Activated CD4-positive, CD25-positive, alpha-beta regulatory T cell (primary cell): ENCODE measurements at regions not wholly inside any gene's neighbourhood (a gene's known extent, or its start where the extent isn't known, plus 50 kb on each side); places are given as distances from the start of the nearest gene placed in this dataset.
"Not testable (repeated sequence)": the region's sequence is repeated elsewhere in the genome, so short reads cannot be mapped to it uniquely, and the experiment has no call there.

Experiments used
- DNase-seq, 4 experiments: peaks; one replicate each; lab custom pipeline; 2025; lab: John Stamatoyannopoulos, UW

DNA sequence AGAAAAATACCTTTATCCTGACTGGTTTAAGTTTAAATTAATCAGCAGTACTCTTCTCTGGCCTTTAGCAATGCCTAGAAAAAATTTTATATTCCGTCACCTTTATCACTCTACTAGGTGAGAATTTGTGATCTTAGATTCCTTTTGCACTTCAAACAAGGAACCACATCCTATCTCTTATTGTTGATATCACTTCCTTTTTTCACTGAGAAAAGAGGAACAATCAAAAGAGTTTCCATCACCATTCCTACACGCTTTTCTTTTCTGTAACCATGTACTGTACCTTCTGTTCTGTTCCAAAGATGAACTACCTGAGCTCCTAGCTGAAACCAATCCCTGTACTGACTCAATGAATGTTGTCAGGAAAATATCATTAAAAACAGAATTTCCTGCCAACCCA lies 1379.0 kb upstream of the MIR17HG start:
- no peak for DNase-seq

DNA sequence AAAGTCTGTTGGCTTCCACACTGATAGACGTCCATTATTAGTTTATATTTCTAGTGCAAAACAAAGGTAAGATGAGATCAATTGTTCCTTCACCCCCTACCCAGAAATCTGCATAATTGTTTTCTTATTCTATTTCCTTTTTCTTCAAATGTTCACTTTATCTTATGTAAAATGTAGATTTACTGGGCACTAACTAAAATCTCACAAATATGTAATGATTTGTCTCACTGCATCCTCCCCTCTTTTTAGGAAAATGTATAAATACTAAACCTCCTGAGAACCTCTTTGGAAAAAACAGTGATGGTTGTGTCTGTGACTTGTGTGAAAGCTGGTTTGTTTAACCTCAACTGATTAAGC lies 1377.2 kb upstream of the MIR17HG start:
- no peak for DNase-seq

DNA sequence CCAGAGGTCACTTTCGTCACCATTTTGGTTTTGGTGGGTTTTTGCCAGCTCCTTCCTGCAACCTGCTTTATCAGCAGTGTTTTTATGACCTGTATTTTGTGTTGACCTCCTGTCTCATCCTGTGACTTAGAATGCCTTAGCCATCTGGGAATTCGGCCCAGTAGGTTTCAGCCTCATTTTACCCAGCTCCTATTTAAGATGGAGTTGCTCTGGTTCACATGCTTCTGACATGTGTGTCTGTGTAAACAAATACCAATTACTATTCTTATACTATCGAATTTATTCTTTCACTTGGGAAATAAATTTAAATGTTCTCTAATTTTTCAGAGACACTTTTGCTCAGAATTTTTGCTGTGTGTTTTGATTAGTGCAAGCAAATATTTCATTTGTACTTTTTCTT lies 1370.3 kb upstream of the MIR17HG start:
- DNase-seq = no peak

DNA sequence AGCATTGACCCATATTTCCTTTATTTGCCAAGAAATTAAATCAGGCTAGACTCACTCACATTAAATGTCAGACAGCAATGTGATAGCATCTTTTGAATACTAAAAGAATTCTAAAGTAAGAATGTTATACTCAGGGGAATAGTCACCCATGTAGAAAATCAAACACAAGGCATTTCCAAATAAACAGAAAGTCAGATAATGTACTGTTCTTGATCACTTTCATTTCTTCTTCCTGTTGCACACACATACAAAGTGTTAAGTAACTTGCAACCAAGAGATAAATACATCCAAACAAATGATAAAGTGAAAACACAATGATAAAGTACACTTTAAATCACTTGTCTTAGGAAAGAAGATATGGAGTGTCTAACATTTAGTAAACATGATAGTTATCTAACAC lies 1366.6 kb upstream of the MIR17HG start:
- DNase-seq = no peak

DNA sequence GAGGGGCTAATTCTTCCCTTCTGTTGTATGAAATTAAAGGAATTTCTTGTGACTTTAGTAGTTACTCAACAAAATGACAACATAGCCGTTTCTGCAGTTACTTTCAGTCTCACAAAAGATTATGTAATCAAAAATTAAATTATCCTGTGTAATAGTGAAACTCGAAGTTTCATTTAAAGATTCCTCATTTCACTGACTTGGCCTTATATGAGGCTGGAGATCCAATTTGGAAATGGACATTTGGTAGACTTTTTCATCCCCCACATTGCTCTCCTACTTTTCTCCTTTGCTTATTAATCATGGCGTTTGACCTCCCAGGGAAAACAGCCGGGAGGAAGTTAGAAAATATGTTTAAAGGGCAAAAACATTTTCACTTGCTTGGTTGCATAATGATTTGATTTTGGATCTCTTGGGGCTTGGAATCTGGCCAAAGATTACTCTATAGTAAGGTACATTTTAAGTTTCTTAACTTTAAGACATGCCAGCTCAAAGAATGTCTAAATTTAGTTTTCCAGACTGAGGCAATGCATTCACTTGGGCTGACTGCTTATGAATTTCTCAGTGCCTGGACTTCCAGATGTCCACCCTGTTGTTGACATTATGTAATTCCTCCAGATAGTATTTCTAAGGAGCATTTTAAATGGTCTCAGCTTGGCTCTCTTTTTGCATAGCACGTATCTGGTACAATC lies 1364.9 kb upstream of the MIR17HG start:
- no peak for DNase-seq

DNA sequence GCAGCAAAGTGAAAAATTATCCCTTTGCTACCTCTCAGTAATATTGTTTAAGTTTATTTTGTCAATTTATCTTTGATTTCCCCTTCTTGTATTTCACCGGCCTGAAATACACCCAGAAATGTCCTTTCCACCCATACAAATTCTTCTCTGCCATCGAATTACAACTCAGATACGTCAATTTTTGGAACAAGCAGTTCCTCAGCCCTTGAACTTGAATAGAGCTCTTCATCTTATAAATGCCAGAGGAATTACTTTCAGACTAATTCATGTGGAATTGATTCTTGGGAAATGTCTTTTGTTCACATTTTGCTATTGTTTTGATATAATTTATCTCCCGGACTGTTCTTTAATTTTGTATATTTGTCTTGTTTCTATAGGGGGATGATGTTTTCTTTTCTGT lies 1359.3 kb upstream of the MIR17HG start:
- DNase-seq = no peak

DNA sequence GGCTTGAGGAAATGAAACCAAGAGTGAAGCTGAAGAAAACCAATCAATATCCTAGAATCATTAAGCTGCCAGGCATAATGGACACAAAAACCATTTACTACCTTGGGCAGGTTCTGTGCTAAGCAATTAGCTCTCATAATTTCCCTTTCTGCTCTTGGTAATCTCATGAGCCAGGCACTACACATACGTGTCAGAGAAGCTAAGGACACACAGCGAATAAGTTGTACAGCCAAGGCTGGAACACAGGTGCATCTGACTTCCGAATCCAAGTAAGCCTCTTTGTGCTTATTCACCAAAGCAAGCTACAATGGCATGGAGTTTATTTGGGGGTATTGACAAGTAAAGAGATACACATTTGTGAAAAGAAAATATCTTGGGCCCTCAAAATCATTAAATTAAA lies 1343.9 kb upstream of the MIR17HG start:
- DNase-seq = no peak

DNA sequence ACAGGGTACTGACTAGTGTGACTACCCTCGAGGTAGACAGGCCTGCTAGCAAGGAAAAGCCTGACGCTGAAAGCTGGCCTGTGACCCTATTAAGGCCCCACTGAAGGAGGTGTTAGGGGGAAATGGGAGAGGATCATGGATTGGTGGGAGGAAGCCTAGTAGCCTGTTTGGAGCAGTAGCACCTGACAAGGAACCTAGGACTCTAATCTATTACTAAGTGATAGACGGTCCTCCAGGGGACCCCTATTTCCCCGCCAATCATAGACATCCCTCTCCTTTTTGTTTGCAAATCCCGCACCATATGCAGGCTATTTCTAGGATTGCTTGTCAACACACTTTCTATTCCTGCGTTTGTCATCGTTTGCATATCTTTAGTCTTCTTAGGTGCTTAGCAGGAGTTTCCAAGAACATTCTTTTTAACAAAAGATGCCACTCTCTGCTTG lies 1338.8 kb upstream of the MIR17HG start:
- DNase-seq = no peak

DNA sequence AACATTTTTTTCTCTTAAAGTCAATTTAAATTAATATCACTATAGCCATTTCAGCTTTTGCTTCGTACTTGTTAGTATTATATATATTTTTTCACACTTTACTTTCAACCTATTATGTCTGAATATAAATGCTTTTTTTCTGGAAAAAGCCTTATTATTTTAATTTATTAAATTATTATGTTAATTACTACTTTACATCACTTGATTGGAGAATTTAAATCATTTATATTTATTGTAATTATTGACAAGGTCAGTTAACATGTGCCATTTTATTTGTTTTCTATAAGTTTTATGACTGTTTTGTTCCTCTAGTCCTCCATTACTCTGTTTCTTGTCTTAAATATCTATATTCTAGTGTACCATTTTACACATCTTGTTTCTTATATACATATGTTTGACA lies 1333.4 kb upstream of the MIR17HG start:
- no peak for DNase-seq

DNA sequence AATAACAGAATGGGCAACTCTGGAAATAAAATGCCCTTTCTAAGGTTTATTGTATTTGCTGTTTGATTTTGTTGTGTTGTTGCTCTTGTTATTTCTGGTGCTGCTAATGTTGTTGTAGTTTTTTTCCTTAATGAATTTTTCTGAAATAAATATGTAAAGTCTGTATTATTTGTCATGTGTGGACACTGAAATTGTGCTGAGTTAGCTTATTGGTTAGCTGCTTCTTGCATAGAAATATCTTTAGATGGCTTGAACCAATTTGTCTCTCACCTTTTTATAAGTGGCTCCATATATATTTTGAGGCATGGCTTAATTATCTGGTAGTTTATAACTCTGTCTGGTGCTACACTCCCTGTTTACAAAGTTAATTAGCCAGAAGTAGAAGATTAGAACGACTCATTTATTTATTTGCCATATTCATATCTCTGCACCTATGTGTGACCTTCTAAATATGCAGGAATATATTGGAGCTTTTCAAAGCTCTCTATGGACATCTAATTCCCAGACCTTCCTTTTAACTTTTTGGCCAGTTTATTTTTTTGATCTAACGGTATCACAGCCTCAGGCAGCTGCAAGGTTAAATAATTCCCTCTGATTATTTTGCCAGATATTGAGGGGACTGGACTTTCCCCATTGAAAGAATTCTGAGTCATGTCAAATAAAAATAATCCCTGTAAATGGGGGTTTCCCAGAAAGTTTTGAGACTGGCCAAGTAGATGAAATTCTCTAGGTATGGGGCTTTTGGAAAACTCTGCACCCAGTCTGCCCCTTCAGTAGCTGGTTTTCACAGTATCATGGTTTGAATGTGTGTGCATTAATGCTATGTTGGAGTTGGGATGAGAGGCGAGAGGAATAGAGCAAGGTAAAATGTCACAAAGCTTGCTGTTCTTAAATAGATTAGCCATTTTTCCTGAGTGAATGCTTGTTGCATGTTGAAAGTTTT lies 1331.7 kb upstream of the MIR17HG start:
- no peak for DNase-seq

DNA sequence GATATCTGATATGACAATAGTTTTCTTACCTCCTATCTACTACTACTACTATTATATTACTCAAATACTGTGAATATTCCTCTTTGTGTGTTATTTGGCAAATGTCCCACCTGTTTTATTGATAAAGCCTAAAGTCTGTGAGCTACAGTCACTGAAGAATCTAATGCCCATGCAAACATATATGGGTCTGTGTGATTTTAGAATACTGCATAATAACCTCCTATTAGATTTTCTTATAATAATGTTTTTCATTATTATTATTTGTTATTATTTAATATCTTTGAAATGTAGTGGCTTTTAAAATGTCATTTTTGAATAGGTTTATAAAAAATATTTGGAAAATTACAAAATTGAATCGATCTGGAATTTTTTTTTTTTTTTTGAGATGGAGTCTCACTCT lies 1330.8 kb upstream of the MIR17HG start:
- DNase-seq = no peak

DNA sequence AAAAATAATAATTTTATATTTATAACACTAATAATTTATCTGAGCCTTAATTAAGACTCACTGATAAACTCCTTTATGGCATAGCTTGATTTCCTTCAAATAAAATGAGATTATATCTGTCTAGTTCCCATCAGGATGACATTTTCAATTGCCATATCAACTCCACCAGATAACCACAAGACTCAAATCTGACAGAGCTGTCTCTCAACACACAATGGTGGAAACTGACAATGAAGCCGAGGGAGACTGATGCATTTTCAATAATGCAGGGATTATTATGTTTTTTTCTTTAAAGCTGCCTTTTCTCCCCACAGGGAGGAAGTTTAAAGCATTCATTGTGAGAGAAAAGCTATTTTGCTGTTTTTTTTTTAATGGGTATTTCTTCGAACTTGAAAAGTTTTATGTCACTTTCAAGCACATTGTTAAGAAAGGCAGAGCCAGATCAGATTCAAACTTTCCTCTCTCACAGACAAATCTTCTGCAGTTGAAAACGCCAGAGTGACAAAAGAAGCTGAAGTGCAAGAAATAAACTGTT lies 1326.9 kb upstream of the MIR17HG start:
- DNase-seq = no peak

DNA sequence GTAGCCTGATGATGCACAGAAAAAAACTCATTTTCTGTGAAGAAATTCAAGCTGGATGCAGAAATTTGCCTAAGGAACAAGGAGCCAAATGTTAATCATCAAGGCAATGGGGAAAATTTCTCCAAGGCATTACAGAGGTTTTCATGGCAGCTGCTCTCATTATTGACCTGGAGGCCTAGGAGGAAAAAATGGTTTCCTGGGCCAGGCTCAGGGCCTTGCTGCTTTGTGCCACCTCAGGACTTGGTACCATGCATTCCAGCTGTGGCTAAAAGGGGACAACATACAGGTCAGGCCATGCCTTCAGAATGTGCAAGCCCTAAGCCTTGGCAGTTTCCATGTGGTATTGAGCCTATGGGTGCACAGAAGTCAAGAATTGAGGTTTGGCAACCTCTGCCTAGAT lies 1320.1 kb upstream of the MIR17HG start:
- DNase-seq = no peak

DNA sequence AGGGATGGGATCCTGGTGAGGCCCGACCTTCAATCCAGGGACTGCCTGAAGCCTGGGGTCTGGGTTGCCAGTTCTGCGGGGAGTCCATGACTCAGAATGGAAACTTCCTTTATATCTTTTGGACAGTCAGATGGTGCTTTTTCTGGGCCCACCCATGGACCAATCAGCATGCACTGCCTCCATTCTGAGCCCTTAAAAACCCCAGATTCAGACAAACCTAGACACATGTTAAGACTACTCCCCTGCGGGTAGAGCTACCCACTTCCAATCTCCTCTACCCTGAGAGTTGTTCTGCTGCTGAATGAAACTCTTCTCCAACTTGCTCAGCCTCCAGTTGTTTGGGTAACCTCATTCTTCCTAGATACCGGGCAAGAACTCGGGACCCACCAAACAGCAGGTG lies 1315.2 kb upstream of the MIR17HG start:
- no peak for DNase-seq

DNA sequence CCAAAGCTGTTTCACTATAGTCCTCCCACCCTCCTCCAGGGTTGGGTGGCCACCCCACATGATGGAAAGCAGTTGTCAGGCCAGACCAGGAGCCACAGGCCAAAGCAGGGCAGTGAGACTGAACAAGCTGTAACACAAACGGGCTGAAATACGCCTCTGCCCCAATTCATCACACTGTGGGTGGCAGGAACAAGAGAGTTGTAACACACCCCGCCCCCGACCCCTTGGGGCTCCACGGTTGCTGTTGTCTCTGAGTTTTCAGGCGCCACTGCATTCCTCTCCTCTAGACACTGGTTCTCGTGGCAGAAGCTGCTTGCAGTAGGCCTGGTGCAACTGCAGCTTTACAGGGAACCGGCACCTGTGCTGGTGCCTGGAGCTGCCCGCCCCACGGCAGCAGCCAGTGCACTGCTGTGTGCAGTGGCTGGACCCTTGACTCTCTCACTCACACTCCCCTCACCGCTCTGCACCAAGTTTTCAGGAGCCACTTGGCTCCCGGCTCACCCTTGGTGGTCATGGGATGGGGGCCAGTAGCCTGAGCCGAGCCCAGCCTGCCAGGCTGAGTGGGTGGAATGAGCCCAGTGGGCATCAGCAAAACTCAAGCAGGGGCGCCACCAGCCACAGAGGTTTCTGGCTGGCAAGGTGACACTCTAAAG lies 1314.5 kb upstream of the MIR17HG start:
- DNase-seq = no peak

DNA sequence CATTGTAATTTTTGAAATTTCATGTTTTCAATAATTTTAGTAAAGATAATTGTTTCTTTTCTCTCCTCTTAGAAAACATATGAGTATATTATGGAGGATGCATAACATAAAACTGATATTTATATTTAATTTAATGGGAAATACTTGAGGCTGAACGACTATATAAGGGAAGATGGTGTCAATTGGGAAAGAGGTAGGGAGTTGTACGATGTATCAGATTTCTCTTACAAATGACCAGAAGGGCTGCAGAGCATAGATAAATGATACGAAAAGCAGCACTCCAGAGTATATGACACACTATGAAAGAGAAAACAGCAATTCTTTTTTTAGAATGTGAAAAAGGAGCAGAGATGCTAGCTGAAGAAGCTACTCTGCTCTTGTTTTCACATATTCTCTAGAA lies 1308.0 kb upstream of the MIR17HG start:
- DNase-seq = no peak

DNA sequence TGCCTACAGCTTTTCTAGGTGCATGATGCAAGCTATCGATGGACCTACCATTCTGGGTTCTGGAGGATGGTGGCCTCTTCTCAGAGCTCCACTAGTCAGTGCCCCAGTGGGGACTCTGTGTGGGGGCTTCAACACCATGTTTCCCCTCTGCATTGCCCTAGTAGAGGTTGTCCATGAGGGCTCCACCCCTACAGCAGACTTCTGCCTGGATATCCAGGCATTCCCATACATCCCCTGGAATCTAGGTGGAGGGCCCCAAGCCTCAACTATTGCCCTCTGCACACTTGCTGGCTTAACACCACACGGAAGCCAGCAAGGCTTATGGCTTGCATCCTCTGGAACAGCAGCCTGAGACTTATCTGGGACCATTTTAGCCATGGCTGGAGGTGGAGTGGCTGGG lies 1299.9 kb upstream of the MIR17HG start:
- DNase-seq = no peak

DNA sequence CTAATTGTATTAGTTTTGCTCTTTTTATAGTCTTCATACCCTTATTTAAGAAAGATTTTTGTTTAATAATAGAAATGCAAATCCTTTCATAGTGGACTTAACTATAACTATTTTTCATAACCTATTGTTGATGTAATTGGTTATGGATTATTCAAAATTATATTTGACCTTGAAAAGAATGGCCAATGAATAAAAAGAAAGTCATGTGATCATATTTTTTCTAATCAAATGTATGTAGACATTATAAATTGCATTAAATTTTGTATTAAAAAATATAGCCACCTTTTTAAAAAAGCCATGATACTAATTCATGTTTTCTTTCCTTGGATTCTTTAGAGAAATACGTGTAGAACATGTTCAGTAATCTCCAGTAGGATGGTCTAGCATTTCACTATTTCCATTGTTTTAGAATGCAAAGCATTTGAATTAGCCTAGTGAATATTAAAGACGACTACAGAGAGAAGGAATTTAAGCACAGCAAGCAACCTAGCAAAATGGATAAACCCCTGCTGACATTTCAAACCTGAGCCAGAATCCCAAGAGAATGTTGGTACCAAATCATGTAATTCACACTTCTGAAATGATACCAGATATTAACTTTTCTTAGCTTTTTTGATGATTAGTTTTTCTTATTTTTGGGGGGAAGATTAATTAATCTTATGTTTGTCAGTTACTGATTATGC lies 1297.4 kb upstream of the MIR17HG start:
- no peak for DNase-seq

DNA sequence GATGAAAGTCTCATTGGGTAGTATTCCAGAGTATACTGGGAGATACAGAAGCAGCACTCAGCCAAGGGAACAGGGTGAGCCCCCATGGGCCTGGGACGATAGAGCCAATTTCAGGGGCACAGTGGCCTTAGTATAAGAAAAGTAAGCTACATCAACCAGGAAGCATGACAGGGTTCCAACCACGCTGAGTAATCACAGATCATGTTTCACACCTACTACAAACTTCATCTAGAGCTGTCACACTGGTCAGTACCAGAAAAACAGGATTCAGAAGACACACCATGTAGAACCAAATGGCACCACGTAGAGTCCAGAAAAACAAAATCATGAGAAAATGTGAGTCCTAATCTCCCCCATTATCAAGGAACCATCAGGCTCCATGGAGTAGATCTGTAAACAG lies 1292.4 kb upstream of the MIR17HG start:
- DNase-seq = no peak

DNA sequence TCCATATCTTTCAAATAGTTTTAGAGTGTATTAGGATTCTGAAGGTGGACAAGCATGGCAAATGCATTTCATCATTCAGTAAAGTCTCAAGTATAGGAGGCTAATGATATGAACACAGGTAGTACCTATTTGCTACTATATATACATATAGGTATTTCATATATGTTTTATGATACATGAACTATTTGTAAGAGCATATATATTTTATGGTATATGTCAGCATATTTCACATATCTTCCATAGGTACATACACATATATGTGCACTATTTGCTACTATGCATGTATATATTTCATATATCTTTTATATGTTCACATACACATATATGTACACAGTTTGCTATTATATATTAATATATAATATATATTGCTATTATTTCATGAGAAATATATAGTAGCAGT lies 1291.7 kb upstream of the MIR17HG start:
- no peak for DNase-seq

DNA sequence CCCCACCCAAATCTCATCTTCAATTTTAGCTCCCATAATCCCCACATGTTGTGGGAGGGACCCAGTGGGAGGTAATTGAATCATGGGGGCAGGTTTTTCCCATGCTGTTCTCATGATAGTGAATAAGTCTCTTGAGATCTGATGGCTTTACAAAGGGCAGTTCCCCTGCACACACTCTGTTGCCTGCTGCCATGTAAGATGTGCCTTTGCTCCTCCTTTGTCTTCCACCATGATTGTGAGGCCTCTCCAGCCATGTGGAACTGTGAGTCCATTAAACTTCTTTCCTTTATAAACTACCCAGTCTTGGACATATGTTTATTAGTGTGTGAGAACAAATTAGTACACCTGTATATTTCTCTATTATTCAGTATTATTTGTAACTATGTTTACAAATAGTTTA lies 1283.3 kb upstream of the MIR17HG start:
- DNase-seq = not testable (repeated sequence)

DNA sequence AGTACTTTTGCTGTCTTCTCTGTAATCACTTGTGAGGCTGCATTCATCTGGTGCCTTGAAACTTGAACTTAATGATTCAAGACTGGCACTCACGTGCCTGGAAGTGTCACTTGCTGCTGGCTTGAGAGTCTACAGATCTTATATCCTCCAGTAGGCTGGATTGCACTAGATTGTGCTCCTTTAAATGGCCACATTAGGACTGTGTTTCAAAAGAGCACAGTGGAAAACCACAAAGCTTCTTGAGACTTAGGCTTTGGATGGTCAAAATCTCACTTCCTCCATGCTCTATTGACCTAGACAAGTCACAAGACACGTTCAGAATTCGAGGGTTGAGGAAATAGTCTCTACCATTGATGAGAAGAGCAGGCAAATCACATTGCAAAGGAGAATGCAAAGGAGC lies 1278.8 kb upstream of the MIR17HG start:
- no peak for DNase-seq
